ENCODE measurements at regions not wholly inside any gene's neighbourhood (a gene's known extent, or its start where the extent isn't known, plus 50 kb on each side); places are given as distances from the start of the nearest gene placed in this dataset.

GRCh38 chr22:49393526-49393925 is 434.1 kb downstream of the BRD1 start:
- no peak for TF ChIP-seq POLR2A (IDR thresholded peaks at IDR 0.05)
- no peak for TF ChIP-seq CTCF (IDR thresholded peaks at IDR 0.05)

All from adrenal gland (tissue), 5 donors.